Pancreas (tissue), 10 donors: ENCODE measurements at regions not wholly inside any gene's neighbourhood (a gene's known extent, or its start where the extent isn't known, plus 50 kb on each side); places are given as distances from the start of the nearest gene placed in this dataset.

Experiments used
- ATAC-seq, 4 donors: fragments of 200-7000 bp; cut with Tn5 transposase; one replicate each; pipeline versions ENCODE4 v1.8.0 to v1.9.1; 2020; ENCODE audit warnings: mild to moderate bottlenecking in 4 of 4, moderate library complexity in 4 of 4
- DNase-seq, 6 donors: peaks; one replicate each; pipeline ENCODE4 v3.0.0-alpha.2; 2020
- FAIRE-seq: peaks from 2 replicates; lab custom pipeline; 2012; peaks lifted over from hg19 to GRCh38; lab: Jason Lieb, UNC
- H3K27ac ChIP-seq, 4 donors: fragments of 200-600 bp; sonication (generic); 1 replicate in 3 of 4; 2 replicates in 1 of 4; pipeline versions ENCODE4 v1.5.0 to v1.8.0; 2020
- H3K27me3 ChIP-seq, 4 donors: fragments of 200-600 bp; one replicate each; pipeline ENCODE4 v1.8.0; 2021
- H3K36me3 ChIP-seq, 3 donors: fragments of 200-600 bp; sonication (generic) in 1 of 3; one replicate each; pipeline versions ENCODE4 v1.5.0 to v1.8.0; 2020 to 2021
- H3K4me1 ChIP-seq, 3 donors: fragments of 200-600 bp; one replicate each; pipeline ENCODE4 v1.8.0; 2021
- H3K4me3 ChIP-seq, 4 donors: fragments of 200-600 bp; sonication (generic) in 2 of 4; one replicate each; pipeline versions ENCODE4 v1.5.0 to v1.8.0; 2020 to 2021
- H3K9me3 ChIP-seq, 4 donors: fragments of 200-600 bp; one replicate each; pipeline ENCODE4 v1.8.0; 2021
- WGBS, 2 donors: extraction: QIAGEN DNeasy Blood & Tissue Kit; methylation state at CpG; one replicate each; pipeline ENCODE4 v1.1.7; 2013; 5-methylcytosine and 5-hydroxymethylcytosine counted together
- intact Hi-C, 3 donors: fragments of 100-400 bp; cut with DNase I; formaldehyde crosslinking; loops; one replicate each; pipeline versions ENCODE4 v1.11.1 to v1.14.2; 2022
- TF ChIP-seq, protein P1 (sequence below), 4 donors: fragments of 200-600 bp; sonication (generic) in 3 of 4; IDR thresholded peaks; one replicate each; pipeline versions ENCODE4 v1.5.0 to v1.8.0; 2021; ENCODE audit warnings: antibody characterized with exemption in 4 of 4
- donor health status: healthy with polysubstance abuse.
- donor health status: DM: no; HTN: no; CAD: no; lungs with moderate emphysema.
- donor health status: DM: no; HTN: no; CAD: no.
- donor health status: control.
- donor health status: control.
- donor health status: Bipolar disorder and iron deficiency.
- donor health status: DM: yes; HTN: yes; CAD: no.
- donor health status: DM: no; HTN: no; CAD: no.
- donor health status: DM: no; HTN: no; CAD: no.
- donor health status: DM: yes; HTN: yes; CAD: no.

DNA sequence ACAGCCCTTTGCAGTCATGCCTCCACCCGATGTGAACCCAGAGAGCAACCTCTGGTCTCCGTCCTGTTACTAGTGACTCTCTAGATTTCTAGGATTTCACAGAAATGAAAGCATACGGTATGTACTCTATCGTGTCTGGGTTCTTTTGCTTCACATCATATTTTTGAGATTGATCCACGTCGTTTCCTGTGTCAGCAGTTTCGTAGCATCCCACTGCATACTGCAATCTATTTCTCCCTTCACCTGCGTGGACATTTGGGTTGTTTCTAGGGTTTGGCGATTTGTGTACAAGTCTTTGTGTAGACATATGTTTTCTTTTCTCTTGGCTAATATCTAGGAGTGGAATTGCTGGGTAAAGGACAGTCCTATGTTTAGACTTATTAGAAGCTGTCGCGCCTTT, 119.8 kb upstream of the PCBD1 start:
- DNase-seq, result no peak
- 82 to 86% methylated on average over 11 of the region's 11 CpGs for WGBS, 2 donors
- H3K27me3 ChIP-seq, result no peaks in the 10 kb centered on the region
- no peaks in the 10 kb centered on the region for H3K36me3 ChIP-seq
- no peak overlapping the region for H3K27ac ChIP-seq
- ATAC-seq, result no peak
- H3K4me3 ChIP-seq, result no peak overlapping the region
- intact Hi-C loops, result no loop called here
- TF ChIP-seq, protein P1, sequence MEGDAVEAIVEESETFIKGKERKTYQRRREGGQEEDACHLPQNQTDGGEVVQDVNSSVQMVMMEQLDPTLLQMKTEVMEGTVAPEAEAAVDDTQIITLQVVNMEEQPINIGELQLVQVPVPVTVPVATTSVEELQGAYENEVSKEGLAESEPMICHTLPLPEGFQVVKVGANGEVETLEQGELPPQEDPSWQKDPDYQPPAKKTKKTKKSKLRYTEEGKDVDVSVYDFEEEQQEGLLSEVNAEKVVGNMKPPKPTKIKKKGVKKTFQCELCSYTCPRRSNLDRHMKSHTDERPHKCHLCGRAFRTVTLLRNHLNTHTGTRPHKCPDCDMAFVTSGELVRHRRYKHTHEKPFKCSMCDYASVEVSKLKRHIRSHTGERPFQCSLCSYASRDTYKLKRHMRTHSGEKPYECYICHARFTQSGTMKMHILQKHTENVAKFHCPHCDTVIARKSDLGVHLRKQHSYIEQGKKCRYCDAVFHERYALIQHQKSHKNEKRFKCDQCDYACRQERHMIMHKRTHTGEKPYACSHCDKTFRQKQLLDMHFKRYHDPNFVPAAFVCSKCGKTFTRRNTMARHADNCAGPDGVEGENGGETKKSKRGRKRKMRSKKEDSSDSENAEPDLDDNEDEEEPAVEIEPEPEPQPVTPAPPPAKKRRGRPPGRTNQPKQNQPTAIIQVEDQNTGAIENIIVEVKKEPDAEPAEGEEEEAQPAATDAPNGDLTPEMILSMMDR (IDR thresholded peaks at IDR 0.05), result no peak
- no peaks in the 10 kb centered on the region for H3K9me3 ChIP-seq
- FAIRE-seq, result no peak
- no peaks in the 10 kb centered on the region for H3K4me1 ChIP-seq

DNA sequence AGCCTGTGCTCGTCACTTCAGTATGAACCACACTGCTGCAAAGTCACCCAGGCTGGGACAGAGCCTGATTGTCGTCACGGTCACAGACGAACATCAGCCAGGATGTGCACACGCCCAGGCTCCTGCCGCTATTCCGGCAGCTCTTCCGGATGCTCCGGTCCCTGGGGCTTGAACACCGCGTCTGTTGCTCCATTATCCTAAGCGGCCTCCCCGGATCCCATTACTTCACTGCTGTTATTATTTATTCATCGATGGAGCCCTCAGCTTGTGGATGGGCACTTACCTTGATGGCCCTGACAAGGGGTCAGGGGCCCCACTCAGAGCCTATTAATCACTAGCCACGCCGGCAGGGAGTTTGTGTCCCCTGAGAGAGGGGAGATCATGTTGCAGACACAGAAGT, 120.8 kb upstream of the PCBD1 start:
- Histone ChIP-seq H3K36me3 (no peaks in the 10 kb centered on the region), H3K4me1 (no peaks in the 10 kb centered on the region), H3K27ac (no peak overlapping the region), H3K27me3 (no peaks in the 10 kb centered on the region), H3K9me3 (no peaks in the 10 kb centered on the region), H3K4me3 (no peak overlapping the region)
- 54 to 55% methylated on average over 16 of the region's 16 CpGs for WGBS, 2 donors
- no peak for ATAC-seq
- FAIRE-seq, result no peak
- DNase-seq, result no peak
- intact Hi-C loops, result no loop called here
- TF ChIP-seq, protein P1 (IDR thresholded peaks at IDR 0.05), result no peak

DNA sequence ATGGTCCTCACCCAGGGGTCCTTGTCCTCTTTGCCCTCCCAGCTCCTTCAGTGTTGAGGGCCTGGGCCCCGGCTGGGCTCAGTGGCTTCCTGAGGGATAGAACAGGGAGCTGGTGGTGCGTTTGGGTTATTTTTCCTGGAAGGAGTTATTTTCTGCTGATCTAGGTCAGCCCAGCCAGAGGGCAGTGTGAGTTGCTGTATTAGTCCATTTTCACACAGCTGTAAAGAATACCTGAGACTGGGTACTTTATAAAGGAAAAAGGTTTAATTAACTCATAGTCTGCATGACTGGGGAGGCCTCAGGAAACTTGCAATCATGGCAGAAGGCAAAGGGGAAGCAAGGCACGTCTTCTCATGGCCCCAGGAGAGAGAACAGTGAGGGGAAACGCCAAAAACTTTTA, 122.4 kb upstream of the PCBD1 start:
- TF ChIP-seq, protein P1 (IDR thresholded peaks at IDR 0.05), result no peak
- H3K9me3 ChIP-seq, result no peaks in the 10 kb centered on the region
- intact Hi-C loops, result no loop called here
- no peaks in the 10 kb centered on the region for H3K36me3 ChIP-seq
- H3K4me3 ChIP-seq, result no peak overlapping the region
- DNase-seq, result no peak
- no peak overlapping the region for H3K27ac ChIP-seq
- WGBS, 2 donors, result 63 to 75% methylated on average over 4 of the region's 4 CpGs
- no peak for FAIRE-seq
- no peaks in the 10 kb centered on the region for H3K4me1 ChIP-seq
- ATAC-seq, result no peak
- no peaks in the 10 kb centered on the region for H3K27me3 ChIP-seq

DNA sequence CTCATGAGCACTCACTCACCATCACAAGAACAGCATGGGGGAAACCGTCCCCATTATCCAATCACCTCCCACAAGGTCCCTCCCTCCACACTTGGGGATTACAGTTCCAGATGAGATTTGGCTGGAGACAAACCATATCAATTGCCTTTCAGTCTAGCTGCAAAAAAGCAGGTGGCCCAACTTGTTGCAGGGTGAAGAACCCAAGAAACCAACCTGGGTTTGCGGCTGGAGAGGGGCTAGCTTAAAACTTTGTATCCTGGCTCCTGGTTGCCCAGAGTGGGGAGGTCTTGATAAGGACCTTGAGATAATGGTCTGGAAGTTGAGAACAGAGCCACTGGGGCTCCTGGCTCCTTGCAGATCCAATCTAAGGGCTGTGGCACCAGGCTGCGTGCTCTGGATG, 122.8 kb upstream of the PCBD1 start:
- Histone ChIP-seq H3K4me3 (no peak overlapping the region), H3K4me1 (no peaks in the 10 kb centered on the region), H3K36me3 (no peaks in the 10 kb centered on the region), H3K9me3 (no peaks in the 10 kb centered on the region), H3K27me3 (no peaks in the 10 kb centered on the region), H3K27ac (no peak overlapping the region)
- intact Hi-C loops, result no loop called here
- FAIRE-seq (no peak), ATAC-seq (no peak), DNase-seq (no peak)
- 79 to 82% methylated on average over 3 of the region's 3 CpGs for WGBS, 2 donors
- TF ChIP-seq, protein P1 (IDR thresholded peaks at IDR 0.05), result no peak

DNA sequence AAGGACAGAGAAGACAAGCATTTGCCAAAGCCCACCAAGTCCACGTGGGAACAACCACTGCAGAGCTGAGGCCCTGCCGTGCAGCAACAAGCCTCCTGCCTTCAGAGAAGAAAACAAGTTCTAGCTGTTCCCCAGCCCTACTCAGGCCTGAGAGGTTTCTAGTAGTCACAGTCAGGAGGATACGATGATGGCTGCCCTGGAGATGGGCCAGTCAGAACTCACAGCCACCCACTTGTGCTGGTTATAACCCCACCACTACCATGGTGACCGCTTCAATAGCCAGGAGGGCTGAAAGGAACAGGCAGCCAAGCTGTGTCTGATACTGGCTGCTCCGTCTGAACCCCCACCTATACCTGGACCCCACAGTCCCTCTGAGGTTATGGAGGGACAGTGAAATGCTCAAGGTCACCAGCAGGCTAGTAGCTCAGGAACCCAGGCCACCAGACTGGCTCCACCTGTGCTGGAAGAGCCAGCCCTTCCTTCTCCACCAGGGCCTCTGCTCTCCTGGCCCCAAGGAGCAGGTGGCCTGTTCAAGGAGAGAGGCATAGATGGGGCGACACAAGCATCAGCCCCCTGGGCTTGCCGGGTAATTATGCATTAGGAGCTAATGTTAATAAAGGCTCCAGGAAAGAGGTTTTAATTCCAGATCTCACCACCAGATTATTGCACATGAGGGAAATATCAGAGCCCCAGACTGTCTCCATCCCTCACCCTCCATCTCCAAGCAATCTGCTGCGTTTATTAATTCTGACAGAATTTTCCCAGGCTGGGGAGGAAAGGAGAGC, 125.8 kb upstream of the PCBD1 start:
- intact Hi-C loops, result no loop called here
- TF ChIP-seq, protein P1 (IDR thresholded peaks at IDR 0.05), result no peak
- no peak for ATAC-seq
- H3K4me3 ChIP-seq, result no peak overlapping the region
- H3K27me3 ChIP-seq, result no peaks in the 10 kb centered on the region
- WGBS, 2 donors, result 63 to 79% methylated on average over 8 of the region's 8 CpGs
- H3K9me3 ChIP-seq, result no peaks in the 10 kb centered on the region
- DNase-seq, result no peak
- no peaks in the 10 kb centered on the region for H3K36me3 ChIP-seq
- H3K27ac ChIP-seq, result no peak overlapping the region
- FAIRE-seq, result no peak
- no peaks in the 10 kb centered on the region for H3K4me1 ChIP-seq
